Mesothelial cell of epicardium (in vitro differentiated cells): ENCODE measurements at regions not wholly inside any gene's neighbourhood (a gene's known extent, or its start where the extent isn't known, plus 50 kb on each side); places are given as distances from the start of the nearest gene placed in this dataset.

Experiments used
- DNase-seq, 2 experiments: peaks; one replicate each; pipeline ENCODE4 v3.0.0; 2021; ENCODE audit warnings: low spot score in 2 of 2; ENCODE audit not compliant: unreplicated experiment in 2 of 2
- H3K27ac Mint-ChIP-seq: 2 replicates; pipeline ENCODE4 v1.8.0; 2021; ENCODE audit warnings: mixed read lengths
- H3K27me3 Mint-ChIP-seq: 2 replicates; pipeline ENCODE4 v1.8.0; 2021; ENCODE audit warnings: low read depth, mixed read lengths
- H3K36me3 Mint-ChIP-seq: 2 replicates; pipeline ENCODE4 v1.8.0; 2021; ENCODE audit warnings: mixed read lengths
- H3K4me1 Mint-ChIP-seq: 2 replicates; pipeline ENCODE4 v1.8.0; 2021; ENCODE audit warnings: mixed read lengths
- H3K4me3 Mint-ChIP-seq: 2 replicates; pipeline ENCODE4 v1.8.0; 2021; ENCODE audit warnings: mild to moderate bottlenecking, moderate library complexity, mixed read lengths
- H3K9me3 Mint-ChIP-seq: 2 replicates; pipeline ENCODE4 v1.8.0; 2021; ENCODE audit warnings: mixed read lengths
- CTCF ChIP-seq: fragments of 200-600 bp; sonication (generic); IDR thresholded peaks from one replicate; pipeline ENCODE4 v1.5.0; 2021; ENCODE audit warnings: antibody characterized with exemption; ENCODE audit not compliant: unreplicated experiment

GRCh38 chr3:144556392-144556791, 584.8 kb downstream of the DIPK2A start:
- H3K27ac Mint-ChIP-seq, result no peak overlapping the region
- H3K9me3 Mint-ChIP-seq, result no peaks in the 10 kb centered on the region
- no peaks in the 10 kb centered on the region for H3K36me3 Mint-ChIP-seq
- no peak for TF ChIP-seq CTCF
- H3K4me3 Mint-ChIP-seq, result no peak overlapping the region
- H3K4me1 Mint-ChIP-seq, result peaks cover 41% of the 10 kb centered on the region
- DNase-seq, result no peak
- no peaks in the 10 kb centered on the region for H3K27me3 Mint-ChIP-seq

DNA sequence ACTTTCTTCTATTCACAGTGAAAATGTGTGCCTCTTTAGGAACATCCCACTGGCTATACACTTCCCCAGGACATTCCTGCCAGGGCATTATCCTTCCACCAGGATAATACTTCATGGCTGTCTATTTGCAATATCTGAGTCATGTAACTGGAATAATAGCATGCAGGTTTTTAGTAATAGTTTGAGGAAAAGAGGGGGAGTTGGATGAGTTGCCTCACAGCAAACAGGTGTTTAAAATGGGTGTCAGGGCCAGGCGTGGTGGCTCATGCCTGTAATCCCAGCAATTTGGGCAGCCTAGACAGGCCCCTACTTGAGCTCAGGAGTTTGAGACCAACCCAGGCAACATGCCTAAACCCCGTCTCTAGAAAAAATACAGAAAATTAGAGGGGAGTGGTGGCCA, 585.9 kb downstream of the DIPK2A start:
- H3K4me3 Mint-ChIP-seq, result no peak overlapping the region
- no peak for DNase-seq
- TF ChIP-seq CTCF, result no peak
- H3K27ac Mint-ChIP-seq, result no peak overlapping the region
- H3K27me3 Mint-ChIP-seq, result no peaks in the 10 kb centered on the region
- H3K9me3 Mint-ChIP-seq, result no peaks in the 10 kb centered on the region
- peaks cover 33% of the 10 kb centered on the region for H3K4me1 Mint-ChIP-seq
- no peaks in the 10 kb centered on the region for H3K36me3 Mint-ChIP-seq

DNA sequence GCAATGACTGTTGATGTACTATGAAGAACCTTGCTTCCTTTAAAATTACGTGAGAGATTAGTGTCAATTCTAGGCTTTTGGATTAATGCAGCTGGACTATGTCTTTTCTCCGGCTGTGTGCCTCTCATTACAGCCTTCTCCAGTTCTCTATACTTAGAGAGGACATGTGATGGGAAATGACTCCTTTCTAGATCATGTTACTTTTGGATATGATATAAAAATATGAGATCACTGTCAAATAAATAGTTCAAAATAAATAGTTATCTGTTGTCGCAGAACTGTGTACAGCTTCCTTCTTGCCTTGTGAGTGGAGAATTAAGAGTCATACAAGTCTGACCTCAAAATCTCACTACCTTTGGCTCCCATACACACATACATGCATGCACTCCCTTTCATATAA, 592.4 kb downstream of the DIPK2A start:
- no peaks in the 10 kb centered on the region for H3K27me3 Mint-ChIP-seq
- H3K4me1 Mint-ChIP-seq, result peaks cover 5% of the 10 kb centered on the region
- H3K9me3 Mint-ChIP-seq, result peaks cover 18% of the 10 kb centered on the region
- no peak overlapping the region for H3K4me3 Mint-ChIP-seq
- no peaks in the 10 kb centered on the region for H3K36me3 Mint-ChIP-seq
- no peak overlapping the region for H3K27ac Mint-ChIP-seq
- TF ChIP-seq CTCF, result no peak
- no peak for DNase-seq

DNA sequence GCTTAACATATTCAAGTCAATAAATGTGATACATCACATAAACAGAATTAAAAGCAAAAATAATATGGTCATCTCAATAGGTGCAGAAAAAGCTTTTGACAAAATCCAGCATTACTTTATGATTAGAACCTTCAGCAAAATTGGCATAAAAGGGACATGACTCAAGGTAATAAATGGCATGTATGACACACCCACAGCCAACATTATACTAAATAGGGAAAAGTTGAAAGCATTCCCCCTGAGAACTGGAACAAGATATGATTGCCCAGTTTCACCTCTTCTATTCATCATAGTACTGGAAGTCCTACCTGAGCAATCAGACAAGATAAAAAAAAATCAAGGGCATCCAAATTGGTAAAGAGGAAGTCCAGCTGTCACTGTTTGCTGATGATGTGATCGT, 594.7 kb downstream of the DIPK2A start:
- Mint-ChIP-seq H3K4me1 (no peaks in the 10 kb centered on the region), H3K27ac (no peak overlapping the region), H3K36me3 (no peaks in the 10 kb centered on the region), H3K4me3 (no peak overlapping the region), H3K9me3 (peaks cover 19% of the 10 kb centered on the region), H3K27me3 (no peaks in the 10 kb centered on the region)
- TF ChIP-seq CTCF, result no peak
- DNase-seq, result no peak

GRCh38 chr3:144569651-144570050, 598.0 kb downstream of the DIPK2A start:
- TF ChIP-seq CTCF, result no peak
- Mint-ChIP-seq H3K36me3 (no peaks in the 10 kb centered on the region), H3K27ac (no peak overlapping the region), H3K27me3 (no peaks in the 10 kb centered on the region), H3K9me3 (peaks cover 19% of the 10 kb centered on the region), H3K4me3 (no peak overlapping the region), H3K4me1 (no peaks in the 10 kb centered on the region)
- DNase-seq, result no peak

DNA sequence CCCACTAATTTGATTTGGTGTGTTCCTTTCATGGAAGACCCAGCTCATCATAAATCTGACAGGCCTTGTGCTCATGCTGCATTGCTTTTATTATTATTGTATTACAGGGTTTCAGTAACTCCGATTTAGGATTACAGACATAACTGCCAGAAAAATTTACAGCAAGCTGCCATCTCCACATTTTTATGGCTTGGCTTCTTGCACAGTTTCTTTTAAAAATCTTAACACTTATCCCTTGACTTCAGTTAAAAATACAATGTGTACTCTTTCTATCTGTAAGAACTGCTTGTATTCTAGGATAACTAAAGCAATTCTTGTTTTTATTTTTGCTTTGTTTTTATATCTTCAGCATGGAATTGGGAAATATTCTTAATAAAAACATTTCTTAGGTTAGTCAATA, 612.2 kb downstream of the DIPK2A start:
- no peak overlapping the region for H3K4me3 Mint-ChIP-seq
- no peak for DNase-seq
- H3K27ac Mint-ChIP-seq, result no peak overlapping the region
- H3K36me3 Mint-ChIP-seq, result peaks cover 3% of the 10 kb centered on the region
- H3K9me3 Mint-ChIP-seq, result peaks cover 27% of the 10 kb centered on the region
- peaks cover 6% of the 10 kb centered on the region for H3K4me1 Mint-ChIP-seq
- TF ChIP-seq CTCF, result no peak
- no peaks in the 10 kb centered on the region for H3K27me3 Mint-ChIP-seq
